RWPE1 (cell line): ENCODE measurements at regions not wholly inside any gene's neighbourhood (a gene's known extent, or its start where the extent isn't known, plus 50 kb on each side); places are given as distances from the start of the nearest gene placed in this dataset.

ENCODE experiments used
- CTCF ChIA-PET: fragments of 350-600 bp; sonication (Branson Sonifier 250); formaldehyde crosslinking; extraction: SDS; loops from one replicate; lab custom pipeline; 2021; lab: Yijun Ruan, JAX
- POLR2A ChIA-PET: fragments of 400-600 bp; formaldehyde crosslinking; extraction: SDS; loops from one replicate; lab custom pipeline; 2020; ENCODE audit warnings: antibody characterized with exemption; ENCODE audit not compliant: low non-redundant PET; lab: Yijun Ruan, JAX
- DNase-seq: peaks from one replicate; pipeline ENCODE4 v3.0.0; 2012; ENCODE audit warnings: low spot score
- H3K27ac ChIP-seq: fragments of 450-650 bp; 2 replicates; pipeline ENCODE4 v1.5.1; 2017
- CTCF ChIP-seq: fragments of 450-650 bp; conservative IDR thresholded peaks from 2 replicates; pipeline ENCODE4 v1.5.1; 2017; ENCODE audit warnings: low read depth, mild to moderate bottlenecking

DNA sequence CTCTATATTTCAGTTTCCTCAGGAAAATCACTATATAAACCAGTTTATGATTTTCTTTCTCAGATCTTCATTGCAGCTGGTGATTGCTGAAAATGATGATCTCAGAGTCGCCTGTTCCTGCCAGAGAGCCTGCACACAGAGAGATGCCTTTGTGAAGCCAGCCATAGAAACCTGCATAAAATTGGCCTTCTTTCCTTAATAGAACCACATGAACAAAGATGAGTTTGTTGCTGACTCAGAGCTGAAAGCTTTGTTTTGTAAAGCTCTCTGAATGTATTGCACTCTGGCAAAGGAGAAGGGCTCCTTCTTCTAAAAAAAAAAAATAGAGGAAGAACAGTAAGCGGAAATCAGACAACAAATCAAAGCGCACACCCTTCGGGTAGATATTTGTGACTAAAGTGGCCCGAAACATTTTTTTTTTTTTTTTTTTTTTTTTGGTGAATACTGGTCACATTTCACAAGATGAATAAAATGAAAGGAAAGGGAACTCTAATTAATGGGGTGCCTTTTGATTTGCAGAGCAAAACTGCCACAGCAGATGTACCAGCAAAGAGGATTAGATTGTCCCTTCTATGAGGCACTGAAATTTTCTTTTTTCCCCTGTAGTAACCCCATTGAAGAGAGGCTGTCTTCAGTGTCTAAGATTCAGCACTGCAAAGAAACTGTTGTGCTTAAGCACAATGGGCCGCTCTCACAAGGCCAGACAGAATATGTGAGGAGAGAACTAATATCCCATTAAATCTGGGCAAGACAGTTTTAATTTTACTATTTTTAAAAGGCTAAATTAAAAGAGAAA lies 75.1 kb upstream of the PTPRZ1 start:
- peak; percentile 9 for DNase-seq
- CTCF ChIA-PET: no interaction called here
- POLR2A ChIA-PET: no interaction called here
- no peak overlapping the region for H3K27ac ChIP-seq
- no peak for TF ChIP-seq CTCF

GRCh38 chr7:121796936-121797656 lies 75.9 kb upstream of the PTPRZ1 start:
- CTCF ChIA-PET: interaction anchor here (0.8 kb wide), 1 partner anchor 189 kb away, joined by 3 read pairs; no protein-coding TSS in a partner anchor
- peak overlapping the region; percentile 7 for H3K27ac ChIP-seq
- POLR2A ChIA-PET: no interaction called here
- TF ChIP-seq CTCF: no peak
- no peak for DNase-seq

- CTCF ChIA-PET: interaction anchor here (0.8 kb wide), 1 partner anchor 188 kb away, joined by 3 read pairs; no protein-coding TSS in a partner anchor
- DNase-seq: no peak
- peak overlapping the region; percentile 7 for H3K27ac ChIP-seq
- no peak for TF ChIP-seq CTCF
- POLR2A ChIA-PET: no interaction called here
Observed at GRCh38 chr7:121796381-121796780, 76.6 kb upstream of the PTPRZ1 start.

- TF ChIP-seq CTCF: no peak
- CTCF ChIA-PET: interaction anchor here (0.6 kb wide), 2 partner anchors 62 to 372 kb away, joined by 3 to 4 read pairs; no protein-coding TSS in a partner anchor
- peak; percentile 71 for DNase-seq
- POLR2A ChIA-PET: no interaction called here
- H3K27ac ChIP-seq: no peak overlapping the region; the same call in 1 of the 2 replicates
Observed at GRCh38 chr7:121795736-121796135, 77.2 kb upstream of the PTPRZ1 start.

DNA sequence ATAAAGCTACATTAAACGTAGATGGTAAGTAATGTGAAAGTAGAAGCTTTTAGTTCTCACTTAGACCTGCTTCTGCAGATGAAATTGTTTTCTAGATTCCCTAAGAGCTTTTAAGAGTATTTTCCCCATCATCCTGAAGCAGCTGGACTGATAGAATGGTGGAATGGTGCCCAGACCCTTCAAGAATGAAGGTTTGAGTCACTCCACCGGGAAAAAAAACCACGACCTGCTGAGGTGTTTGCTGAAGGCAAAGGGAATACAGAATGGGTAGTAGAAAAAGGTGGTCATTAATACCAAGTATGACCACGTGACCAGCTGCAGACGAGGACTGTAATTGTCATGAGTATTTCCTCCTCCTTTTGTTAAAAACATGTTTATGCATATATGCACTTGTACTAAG lies 79.2 kb upstream of the PTPRZ1 start:
- POLR2A ChIA-PET: no interaction called here
- DNase-seq: no peak
- H3K27ac ChIP-seq: no peak overlapping the region
- TF ChIP-seq CTCF: no peak
- CTCF ChIA-PET: no interaction called here

GRCh38 chr7:121777672-121778071 lies 95.3 kb upstream of the PTPRZ1 start:
- no peak for DNase-seq
- ChIA-PET POLR2A (no interaction called here), CTCF (no interaction called here)
- H3K27ac ChIP-seq: no peak overlapping the region
- no peak for TF ChIP-seq CTCF
